GM19351 (cell line): ENCODE measurements at regions not wholly inside any gene's neighbourhood (a gene's known extent, or its start where the extent isn't known, plus 50 kb on each side); places are given as distances from the start of the nearest gene placed in this dataset.
"Not testable (repeated sequence)": the region's sequence is repeated elsewhere in the genome, so short reads cannot be mapped to it uniquely, and the experiment has no call there.

ENCODE experiments used
- ATAC-seq: cut with Tn5 transposase; IDR thresholded peaks from one replicate; pipeline ENCODE4 v1.9.1; 2021; ENCODE audit warnings: mild to moderate bottlenecking, moderate library complexity; ENCODE audit not compliant: unreplicated experiment

GRCh38 chr18:9047715-9048114 lies 54.8 kb upstream of the NDUFV2 start:
- ATAC-seq, result no peak

DNA sequence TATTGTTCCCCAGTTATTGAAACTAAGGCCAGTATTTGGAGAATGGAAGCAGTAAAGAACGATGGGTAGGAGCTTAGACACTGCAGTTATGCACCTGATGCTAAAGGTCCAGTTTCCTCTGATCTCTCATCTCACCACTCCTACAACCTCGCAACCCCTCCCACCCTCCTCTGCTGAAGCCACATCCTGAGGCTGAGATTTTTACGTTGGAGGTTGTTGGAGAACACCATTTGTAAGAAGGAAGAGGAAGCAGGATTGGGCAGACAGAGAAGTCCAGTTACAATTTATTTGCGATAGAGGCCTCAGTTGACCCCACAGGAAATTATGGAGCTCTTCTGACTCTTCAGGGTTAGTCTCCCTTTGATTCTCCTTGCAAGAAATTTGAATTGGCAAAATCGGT lies 54.3 kb upstream of the NDUFV2 start:
- ATAC-seq, result no peak

DNA sequence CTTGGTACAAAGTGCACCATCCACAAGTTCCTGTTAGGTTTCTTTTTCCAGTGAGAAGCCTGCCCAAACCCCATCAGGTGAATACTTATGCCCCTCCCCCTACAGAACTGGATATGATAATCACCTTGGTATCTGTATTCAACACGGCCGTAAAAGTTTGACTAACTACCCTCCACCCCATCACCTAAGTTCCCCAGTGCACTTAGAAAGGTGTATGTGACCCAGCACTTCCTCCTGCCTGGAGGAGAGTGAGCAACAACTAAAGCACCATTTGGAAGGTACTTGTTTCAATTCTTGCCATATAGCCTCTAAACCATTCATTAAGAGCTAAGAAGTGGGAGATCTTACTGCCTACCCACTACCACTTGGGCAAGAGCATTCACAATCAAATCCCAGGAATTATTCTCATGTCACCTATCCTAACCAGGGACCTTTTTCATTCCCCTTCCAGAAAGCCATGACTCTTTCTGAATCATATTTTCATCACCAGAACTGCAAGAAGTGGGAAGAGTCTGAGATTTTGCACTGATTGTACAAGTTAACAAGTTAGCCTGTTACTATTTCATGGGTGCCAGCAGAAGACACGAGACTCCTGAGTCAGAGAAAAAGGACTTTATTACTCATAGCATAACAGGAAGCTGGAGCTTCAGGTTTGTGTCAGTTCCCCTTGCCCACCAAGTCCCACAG lies 53.5 kb upstream of the NDUFV2 start:
- ATAC-seq, result no peak

DNA sequence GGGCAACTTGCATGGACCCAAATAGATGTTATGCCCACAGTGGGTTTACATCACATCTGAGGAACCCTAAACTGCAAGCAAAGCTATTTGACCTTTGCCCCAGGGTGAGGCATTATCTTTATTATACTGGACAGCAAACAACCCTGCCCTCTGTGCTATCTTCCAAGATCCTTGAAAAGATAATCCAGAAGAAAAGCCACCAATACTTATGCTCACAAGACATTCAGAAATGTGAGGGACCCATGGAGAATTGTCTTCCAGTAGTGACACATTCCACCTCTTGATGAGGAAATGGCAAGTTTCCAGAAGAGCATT lies 53.0 kb upstream of the NDUFV2 start:
- no peak for ATAC-seq

GRCh38 chr18:9050628-9051284 lies 51.7 kb upstream of the NDUFV2 start:
- ATAC-seq, result not testable (repeated sequence)
